ENCODE measurements at regions not wholly inside any gene's neighbourhood (a gene's known extent, or its start where the extent isn't known, plus 50 kb on each side); places are given as distances from the start of the nearest gene placed in this dataset.

- WGBS: 63% methylated on average over 4 of the region's 4 CpGs
- H3K4me1 ChIP-seq (ENCODE audit: control insufficient read depth in 4 of 4, insufficient read depth in 4 of 4, low read length in 3 of 4): no peaks in the 10 kb centered on the region
- no peaks in the 10 kb centered on the region for H3K9me3 ChIP-seq (ENCODE audit: control insufficient read depth in 4 of 4, low read length in 3 of 4)
- DNase-seq (ENCODE audit: low spot score): no peak
- no peak overlapping the region for H3K9ac ChIP-seq (ENCODE audit: low read depth in 1 of 2, low read length in 2 of 2)
- peaks cover 0 to 3% (median 1%) of the 10 kb centered on the region in 4 donors for H3K27me3 ChIP-seq (ENCODE audit: control insufficient read depth in 4 of 4, insufficient read depth in 4 of 4, low read length in 3 of 4)
- H3K27ac ChIP-seq (ENCODE audit: low read depth in 1 of 2, low read length in 2 of 2): no peak overlapping the region
- H3K4me3 ChIP-seq (ENCODE audit: low read depth in 1 of 3, low read length in 3 of 3): no peak overlapping the region
- H3K36me3 ChIP-seq (ENCODE audit: control insufficient read depth in 4 of 4, insufficient read depth in 3 of 4, low read depth in 1 of 4, low read length in 3 of 4): no peaks in the 10 kb centered on the region
- TF ChIP-seq GABPA (IDR thresholded peaks at IDR 0.05 in 1 of 2, conservative IDR thresholded peaks at IDR 0.05 in 1 of 2) (no peak), FOXA1 (IDR thresholded peaks at IDR 0.05) (no peak), EGR1 (IDR thresholded peaks at IDR 0.05; ENCODE audit: low read depth in 2 of 2) (no peak), FOXA2 (IDR thresholded peaks at IDR 0.05) (no peak), NR2F2 (IDR thresholded peaks at IDR 0.05) (no peak), RAD21 (IDR thresholded peaks at IDR 0.05) (no peak), HNF4G (IDR thresholded peaks at IDR 0.05) (no peak), SP1 (IDR thresholded peaks at IDR 0.05) (no peak), JUND (IDR thresholded peaks at IDR 0.05) (no peak), TAF1 (conservative IDR thresholded peaks at IDR 0.05) (no peak), REST (IDR thresholded peaks at IDR 0.05) (no peak), RXRA (IDR thresholded peaks at IDR 0.05) (no peak), CTCF (IDR thresholded peaks at IDR 0.05; ENCODE audit: low read depth, low read length, missing input control) (no peak), YY1 (IDR thresholded peaks at IDR 0.05) (no peak), ATF3 (IDR thresholded peaks at IDR 0.05) (no peak), MAX (IDR thresholded peaks at IDR 0.05) (no peak), HNF4A (conservative IDR thresholded peaks at IDR 0.05) (no peak)
- TF ChIP-seq, protein P1, sequence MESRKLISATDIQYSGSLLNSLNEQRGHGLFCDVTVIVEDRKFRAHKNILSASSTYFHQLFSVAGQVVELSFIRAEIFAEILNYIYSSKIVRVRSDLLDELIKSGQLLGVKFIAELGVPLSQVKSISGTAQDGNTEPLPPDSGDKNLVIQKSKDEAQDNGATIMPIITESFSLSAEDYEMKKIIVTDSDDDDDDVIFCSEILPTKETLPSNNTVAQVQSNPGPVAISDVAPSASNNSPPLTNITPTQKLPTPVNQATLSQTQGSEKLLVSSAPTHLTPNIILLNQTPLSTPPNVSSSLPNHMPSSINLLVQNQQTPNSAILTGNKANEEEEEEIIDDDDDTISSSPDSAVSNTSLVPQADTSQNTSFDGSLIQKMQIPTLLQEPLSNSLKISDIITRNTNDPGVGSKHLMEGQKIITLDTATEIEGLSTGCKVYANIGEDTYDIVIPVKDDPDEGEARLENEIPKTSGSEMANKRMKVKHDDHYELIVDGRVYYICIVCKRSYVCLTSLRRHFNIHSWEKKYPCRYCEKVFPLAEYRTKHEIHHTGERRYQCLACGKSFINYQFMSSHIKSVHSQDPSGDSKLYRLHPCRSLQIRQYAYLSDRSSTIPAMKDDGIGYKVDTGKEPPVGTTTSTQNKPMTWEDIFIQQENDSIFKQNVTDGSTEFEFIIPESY (IDR thresholded peaks at IDR 0.05): no peak
Measured at GRCh38 chr7:92963566-92963965, 127.2 kb upstream of the CDK6 start.

Measured in liver (tissue), 8 donors.